ENCODE measurements at regions not wholly inside any gene's neighbourhood (a gene's known extent, or its start where the extent isn't known, plus 50 kb on each side); places are given as distances from the start of the nearest gene placed in this dataset.
"Not testable (repeated sequence)": the region's sequence is repeated elsewhere in the genome, so short reads cannot be mapped to it uniquely, and the experiment has no call there.

- no peak overlapping the region for H3K4me3 ChIP-seq
- DNase-seq (no peak), ATAC-seq (ENCODE audit: low FRiP score in 2 of 2) (no peak)
- no peak overlapping the region for H3K27ac ChIP-seq
- H3K27me3 ChIP-seq, result no peaks in the 10 kb centered on the region
- H3K9me3 ChIP-seq, result no peaks in the 10 kb centered on the region
- H3K36me3 ChIP-seq, result no peaks in the 10 kb centered on the region
- 47 to 50% methylated on average over 9 of the region's 9 CpGs for WGBS, 2 donors
- H3K4me1 ChIP-seq, result peaks cover 0 to 5% (median 2%) of the 10 kb centered on the region in 4 donors
- no peak for TF ChIP-seq EP300 (IDR thresholded peaks at IDR 0.05)
- no peak for TF ChIP-seq CTCF (IDR thresholded peaks at IDR 0.05)
- no peak for TF ChIP-seq POLR2A (IDR thresholded peaks at IDR 0.05)
- peak in 1 of 2 donors; percentile 25 for TF ChIP-seq POLR2AphosphoS5 (IDR thresholded peaks at IDR 0.05)
These were observed 138.8 kb upstream of the LIFR start for GRCh38 chr5:38695021-38695958.

GRCh38 chr5:38697013-38697412 lies 140.6 kb upstream of the LIFR start:
- ATAC-seq (ENCODE audit: low FRiP score in 2 of 2) (no peak), DNase-seq (no peak)
- Histone ChIP-seq H3K4me1 (peaks cover 0 to 5% (median 2%) of the 10 kb centered on the region in 4 donors), H3K27ac (no peak overlapping the region), H3K9me3 (no peaks in the 10 kb centered on the region), H3K36me3 (no peaks in the 10 kb centered on the region), H3K27me3 (no peaks in the 10 kb centered on the region), H3K4me3 (no peak overlapping the region)
- TF ChIP-seq EP300 (IDR thresholded peaks at IDR 0.05) (no peak), POLR2A (IDR thresholded peaks at IDR 0.05) (no peak), CTCF (IDR thresholded peaks at IDR 0.05) (no peak), POLR2AphosphoS5 (IDR thresholded peaks at IDR 0.05) (no peak)

- not testable (repeated sequence) for H3K27me3 ChIP-seq
- 91 to 98% methylated on average over 4 of the region's 4 CpGs for WGBS, 2 donors
These were observed 140.3 kb upstream of the OSMR start for GRCh38 chr5:38705529-38705928.

GRCh38 chr5:38706376-38706775 lies 139.4 kb upstream of the OSMR start:
- no peaks in the 10 kb centered on the region for H3K9me3 ChIP-seq
- no peak overlapping the region for H3K4me3 ChIP-seq
- H3K4me1 ChIP-seq, result peaks cover 0 to 4% (median 0%) of the 10 kb centered on the region in 4 donors
- no peak for TF ChIP-seq CTCF (IDR thresholded peaks at IDR 0.05)
- no peak overlapping the region for H3K27ac ChIP-seq
- 81 to 89% methylated on average over 3 of the region's 3 CpGs for WGBS, 2 donors
- ATAC-seq (ENCODE audit: low FRiP score in 2 of 2) (no peak), DNase-seq (no peak)
- H3K27me3 ChIP-seq, result no peaks in the 10 kb centered on the region
- H3K36me3 ChIP-seq, result no peaks in the 10 kb centered on the region

More at GRCh38 chr5:38705529-38705928, 140.3 kb upstream of the OSMR start:
- H3K27ac ChIP-seq; DNase-seq; H3K4me3 ChIP-seq; H3K9me3 ChIP-seq; ATAC-seq (ENCODE audit: low FRiP score in 2 of 2); H3K4me1 ChIP-seq; H3K36me3 ChIP-seq: not testable (repeated sequence)

- ATAC-seq (ENCODE audit: low FRiP score in 2 of 2) (no peak), DNase-seq (no peak)
- Histone ChIP-seq H3K36me3 (no peaks in the 10 kb centered on the region), H3K27me3 (no peaks in the 10 kb centered on the region), H3K27ac (no peak overlapping the region), H3K4me3 (no peak overlapping the region), H3K4me1 (peaks cover 0 to 4% (median 0%) of the 10 kb centered on the region in 4 donors), H3K9me3 (no peaks in the 10 kb centered on the region)
- WGBS, 2 donors, result 76 to 79% methylated on average over 10 of the region's 10 CpGs
- TF ChIP-seq CTCF (IDR thresholded peaks at IDR 0.05) (no peak), POLR2AphosphoS5 (IDR thresholded peaks at IDR 0.05) (no peak), EP300 (IDR thresholded peaks at IDR 0.05) (no peak), POLR2A (IDR thresholded peaks at IDR 0.05) (no peak)
These were observed 138.2 kb upstream of the OSMR start for GRCh38 chr5:38707352-38708210.

Data from upper lobe of left lung (tissue), 6 donors.